Neural progenitor cell (in vitro differentiated cells): ENCODE measurements at regions not wholly inside any gene's neighbourhood (a gene's known extent, or its start where the extent isn't known, plus 50 kb on each side); places are given as distances from the start of the nearest gene placed in this dataset.

Experiments used
- CTCF ChIP-seq: fragments of 200-600 bp; sonication (generic); IDR thresholded peaks from 2 replicates; pipeline ENCODE4 v1.5.1; 2017; ENCODE audit warnings: antibody characterized with exemption, mild to moderate bottlenecking
- EZH2 ChIP-seq: fragments of 200-600 bp; sonication (generic); IDR thresholded peaks from 2 replicates; pipeline ENCODE4 v1.6.1; 2017; ENCODE audit warnings: antibody characterized with exemption, mild to moderate bottlenecking, moderate library complexity

- TF ChIP-seq CTCF (no peak), EZH2 (no peak)
Observed at GRCh38 chr6:147825848-147826247, 317.4 kb downstream of the SAMD5 start.
